ENCODE measurements at regions not wholly inside any gene's neighbourhood (a gene's known extent, or its start where the extent isn't known, plus 50 kb on each side); places are given as distances from the start of the nearest gene placed in this dataset.
"Not testable (repeated sequence)": the region's sequence is repeated elsewhere in the genome, so short reads cannot be mapped to it uniquely, and the experiment has no call there.

DNA sequence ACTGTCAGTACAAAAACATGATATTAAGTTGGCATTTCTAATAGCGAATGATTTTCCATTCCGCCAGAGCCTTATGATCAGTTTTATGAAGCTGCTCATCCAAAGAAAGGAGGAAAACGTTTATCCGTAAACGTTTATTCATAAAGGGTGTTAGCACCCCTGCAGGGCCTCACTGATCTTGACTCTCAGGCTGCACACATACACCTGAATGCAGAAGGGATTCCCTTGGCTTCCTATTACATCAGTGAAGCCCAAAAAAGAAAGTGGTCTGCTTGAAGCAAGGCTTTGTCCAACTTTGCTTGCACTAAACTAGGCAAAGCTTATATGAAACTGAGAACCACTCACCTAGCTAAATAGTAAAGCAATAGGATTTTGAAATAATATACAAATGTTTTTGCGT, 659.5 kb upstream of the CADM2 start:
- H3K4me1 Mint-ChIP-seq (ENCODE audit: low read depth), result no peaks in the 10 kb centered on the region
- no peaks in the 10 kb centered on the region for H3K27me3 Mint-ChIP-seq (ENCODE audit: low read depth)
- peaks cover 4% of the 10 kb centered on the region for H3K9me3 Mint-ChIP-seq
- no peaks in the 10 kb centered on the region for H3K36me3 Mint-ChIP-seq (ENCODE audit: low read depth)
- no peak overlapping the region for H3K4me3 Mint-ChIP-seq
- H3K27ac Mint-ChIP-seq, result no peak overlapping the region

DNA sequence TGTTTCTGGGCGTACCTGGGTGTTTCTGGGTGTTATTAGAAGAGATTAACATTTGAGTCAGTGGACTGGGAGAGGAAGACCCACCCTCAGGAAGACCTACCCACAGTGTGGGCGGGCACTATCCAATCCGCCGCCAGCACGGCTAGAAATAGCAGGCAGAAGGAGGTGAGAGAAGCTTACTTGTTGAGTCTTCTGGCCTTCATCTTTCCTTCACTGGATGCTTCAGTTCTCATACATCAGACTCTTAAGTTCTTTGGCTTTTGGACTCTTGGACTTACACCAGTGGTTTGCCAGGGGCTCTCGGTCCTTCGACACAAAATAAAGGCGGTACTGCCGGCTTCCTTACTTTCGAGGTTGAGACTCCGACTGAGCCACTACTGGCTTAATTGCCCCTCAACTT, 654.6 kb upstream of the CADM2 start:
- Mint-ChIP-seq H3K27ac (no peak overlapping the region), H3K9me3 (peaks cover 3% of the 10 kb centered on the region), H3K4me3 (no peak overlapping the region), H3K36me3 (ENCODE audit: low read depth) (no peaks in the 10 kb centered on the region), H3K27me3 (ENCODE audit: low read depth) (no peaks in the 10 kb centered on the region), H3K4me1 (ENCODE audit: low read depth) (no peaks in the 10 kb centered on the region)

DNA sequence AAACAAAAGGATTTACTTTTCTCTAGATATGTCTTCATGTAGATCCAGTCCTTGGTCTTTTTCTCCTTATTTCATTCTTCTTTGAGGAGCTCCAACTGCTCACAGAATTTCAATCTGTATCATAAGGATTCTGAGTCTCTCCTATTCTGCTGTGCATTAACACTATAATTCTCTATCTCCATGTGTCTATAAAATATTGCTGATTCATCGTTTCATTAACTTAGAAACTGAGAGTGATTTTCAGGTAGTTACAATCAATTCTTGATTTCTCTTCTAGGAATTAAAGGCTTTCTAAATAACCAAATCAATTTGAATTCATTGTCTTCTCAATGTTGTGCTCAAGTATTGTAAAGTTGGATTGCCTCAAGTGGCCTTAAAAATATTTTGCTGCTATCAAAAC, 651.5 kb upstream of the CADM2 start:
- Mint-ChIP-seq H3K4me1 (ENCODE audit: low read depth) (no peaks in the 10 kb centered on the region), H3K4me3 (no peak overlapping the region), H3K9me3 (peaks cover 3% of the 10 kb centered on the region), H3K27ac (no peak overlapping the region), H3K36me3 (ENCODE audit: low read depth) (no peaks in the 10 kb centered on the region), H3K27me3 (ENCODE audit: low read depth) (no peaks in the 10 kb centered on the region)

DNA sequence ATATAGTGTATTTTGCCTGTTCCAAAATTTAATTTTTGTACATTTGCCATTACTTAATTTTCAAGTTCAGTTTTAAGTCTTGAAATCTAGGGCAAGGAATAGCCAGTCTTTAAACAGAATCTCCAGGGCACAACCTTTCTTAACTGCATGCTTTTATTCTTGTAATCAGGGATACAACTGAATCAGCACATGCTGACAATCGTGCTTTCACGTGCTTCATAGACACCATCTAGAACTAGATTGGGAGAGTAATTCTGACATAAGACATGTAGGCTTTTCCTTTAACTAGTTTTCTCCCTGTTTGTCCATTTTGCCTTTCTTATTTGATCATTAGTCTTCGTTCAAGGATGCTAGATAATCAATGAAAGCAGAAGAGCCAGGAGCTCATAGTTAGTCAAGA, 650.4 kb upstream of the CADM2 start:
- Mint-ChIP-seq H3K36me3 (ENCODE audit: low read depth) (no peaks in the 10 kb centered on the region), H3K27ac (no peak overlapping the region), H3K4me1 (ENCODE audit: low read depth) (no peaks in the 10 kb centered on the region), H3K4me3 (no peak overlapping the region), H3K9me3 (peaks cover 3% of the 10 kb centered on the region), H3K27me3 (ENCODE audit: low read depth) (no peaks in the 10 kb centered on the region)

DNA sequence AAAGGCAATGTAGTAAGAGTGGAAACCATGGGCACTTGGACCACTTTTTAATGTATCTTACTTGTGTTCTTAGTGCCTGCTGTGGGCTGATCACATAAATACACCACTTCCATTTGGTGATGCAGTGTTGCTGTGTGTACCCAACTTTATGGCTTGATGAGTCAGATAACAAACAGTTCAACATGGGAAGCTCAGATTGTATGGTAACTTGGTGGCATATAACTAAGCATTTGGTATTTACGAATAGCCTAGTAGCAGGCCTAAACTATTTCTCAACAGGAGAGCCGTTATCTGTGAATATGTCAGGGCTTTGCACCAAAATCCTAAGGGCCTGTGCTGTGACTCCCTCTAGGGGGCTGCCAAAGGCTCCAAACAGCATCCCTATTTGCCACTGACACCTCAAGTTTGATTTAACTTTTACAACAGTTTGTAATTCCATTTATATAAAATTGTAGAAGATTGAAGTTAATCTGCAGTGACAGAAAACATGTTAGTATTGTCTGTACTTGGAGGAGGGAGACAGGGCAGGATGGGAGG, 640.4 kb upstream of the CADM2 start:
- no peaks in the 10 kb centered on the region for H3K4me1 Mint-ChIP-seq (ENCODE audit: low read depth)
- no peaks in the 10 kb centered on the region for H3K27me3 Mint-ChIP-seq (ENCODE audit: low read depth)
- H3K27ac Mint-ChIP-seq, result no peak overlapping the region
- no peaks in the 10 kb centered on the region for H3K36me3 Mint-ChIP-seq (ENCODE audit: low read depth)
- H3K9me3 Mint-ChIP-seq, result peaks cover 3% of the 10 kb centered on the region
- no peak overlapping the region for H3K4me3 Mint-ChIP-seq

DNA sequence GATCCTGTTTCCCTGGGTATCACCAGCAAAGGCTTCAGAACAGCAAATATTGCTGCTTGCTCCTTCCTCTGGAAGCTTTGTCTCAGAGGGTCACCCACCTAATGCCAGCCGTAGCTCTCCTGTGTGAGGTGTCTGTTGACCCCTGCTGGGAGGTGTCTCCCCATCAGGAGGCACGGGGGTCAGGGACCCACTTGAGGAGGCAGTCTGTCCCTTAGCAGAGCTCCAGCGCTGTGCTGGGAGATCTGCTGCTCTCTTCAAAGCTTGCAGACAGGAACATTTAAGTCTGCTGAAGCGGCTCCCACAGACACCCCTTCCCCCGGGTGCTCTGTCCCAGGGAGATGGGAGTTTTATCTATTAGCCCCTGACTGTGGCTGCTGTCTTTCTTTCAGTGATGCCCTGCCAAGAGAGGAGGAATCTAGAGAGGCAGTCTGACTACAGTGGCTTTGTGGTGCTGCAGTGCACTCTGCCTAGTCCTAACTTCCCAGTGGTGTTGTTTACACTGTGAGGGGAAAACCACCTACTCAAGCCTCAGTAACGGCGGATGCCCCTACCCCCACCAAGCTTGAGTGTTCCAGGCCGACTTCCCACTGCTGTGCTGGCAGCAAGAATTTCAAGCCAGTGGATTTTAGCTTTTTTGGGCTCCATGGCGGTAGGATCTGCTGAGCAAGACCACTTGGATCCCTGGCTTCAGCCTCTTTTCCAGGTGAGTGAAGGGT, 593.1 kb upstream of the CADM2 start:
- H3K4me1 Mint-ChIP-seq (ENCODE audit: low read depth); H3K4me3 Mint-ChIP-seq; H3K27me3 Mint-ChIP-seq (ENCODE audit: low read depth); H3K36me3 Mint-ChIP-seq (ENCODE audit: low read depth); H3K27ac Mint-ChIP-seq: not testable (repeated sequence)
- H3K9me3 Mint-ChIP-seq, result peaks cover 40% of the 10 kb centered on the region

All from T-helper 1 cell treated with Interleukin-12 subunit alpha and Interleukin-12 subunit beta and Interleukin-4 antibody, amounts not matched to agents 30 μg/mL and 1 μg/mL, for 36 hours (primary cell).